SH-SY5Y (cell line): ENCODE measurements at regions not wholly inside any gene's neighbourhood (a gene's known extent, or its start where the extent isn't known, plus 50 kb on each side); places are given as distances from the start of the nearest gene placed in this dataset.

Experiments
- GATA2 ChIP-seq: IDR thresholded peaks from 2 replicates; pipeline ENCODE4 v1.6.1; 2011; ENCODE audit warnings: mild to moderate bottlenecking, low read depth, low read length
- GATA3 ChIP-seq: IDR thresholded peaks from 2 replicates; pipeline ENCODE4 v1.6.1; 2011; ENCODE audit warnings: low read depth, mild to moderate bottlenecking, low read length, moderate library complexity

GRCh38 chr4:26239801-26240200 is 81.0 kb upstream of the RBPJ start:
- TF ChIP-seq GATA2 (no peak), GATA3 (no peak)

- no peak for TF ChIP-seq GATA2
- no peak for TF ChIP-seq GATA3
Measured at GRCh38 chr4:26241179-26241578, 79.6 kb upstream of the RBPJ start.

GRCh38 chr4:26242451-26242850 is 78.4 kb upstream of the RBPJ start:
- TF ChIP-seq GATA3: no peak
- TF ChIP-seq GATA2: no peak

- TF ChIP-seq GATA2 (no peak), GATA3 (no peak)
Measured at GRCh38 chr4:26248647-26249046, 72.2 kb upstream of the RBPJ start.

- no peak for TF ChIP-seq GATA2
- no peak for TF ChIP-seq GATA3
Measured at GRCh38 chr4:26252349-26253025, 68.3 kb upstream of the RBPJ start.

GRCh38 chr4:26253968-26254367 is 66.8 kb upstream of the RBPJ start:
- TF ChIP-seq GATA3: no peak
- TF ChIP-seq GATA2: no peak

GRCh38 chr4:26255989-26256388 is 64.8 kb upstream of the RBPJ start:
- TF ChIP-seq GATA2 (no peak), GATA3 (no peak)

- TF ChIP-seq GATA3: no peak
- TF ChIP-seq GATA2: no peak
Measured at GRCh38 chr4:26257850-26258249, 63.0 kb upstream of the RBPJ start.

- TF ChIP-seq GATA2 (no peak), GATA3 (no peak)
Measured at GRCh38 chr4:26260571-26260970, 60.2 kb upstream of the RBPJ start.

- TF ChIP-seq GATA3 (no peak), GATA2 (no peak)
Measured at GRCh38 chr4:26261405-26261804, 59.4 kb upstream of the RBPJ start.

GRCh38 chr4:26263165-26263564 is 57.6 kb upstream of the RBPJ start:
- TF ChIP-seq GATA2 (no peak), GATA3 (no peak)

GRCh38 chr4:26264109-26264508 is 56.7 kb upstream of the RBPJ start:
- TF ChIP-seq GATA2 (no peak), GATA3 (no peak)

GRCh38 chr4:26267087-26267486 is 53.7 kb upstream of the RBPJ start:
- TF ChIP-seq GATA2: no peak
- TF ChIP-seq GATA3: no peak

GRCh38 chr4:26268246-26268645 is 52.6 kb upstream of the RBPJ start:
- TF ChIP-seq GATA2 (no peak), GATA3 (no peak)

GRCh38 chr4:26269038-26269437 is 51.8 kb upstream of the RBPJ start:
- no peak for TF ChIP-seq GATA2
- TF ChIP-seq GATA3: no peak
